ENCODE measurements at regions not wholly inside any gene's neighbourhood (a gene's known extent, or its start where the extent isn't known, plus 50 kb on each side); places are given as distances from the start of the nearest gene placed in this dataset.

DNA sequence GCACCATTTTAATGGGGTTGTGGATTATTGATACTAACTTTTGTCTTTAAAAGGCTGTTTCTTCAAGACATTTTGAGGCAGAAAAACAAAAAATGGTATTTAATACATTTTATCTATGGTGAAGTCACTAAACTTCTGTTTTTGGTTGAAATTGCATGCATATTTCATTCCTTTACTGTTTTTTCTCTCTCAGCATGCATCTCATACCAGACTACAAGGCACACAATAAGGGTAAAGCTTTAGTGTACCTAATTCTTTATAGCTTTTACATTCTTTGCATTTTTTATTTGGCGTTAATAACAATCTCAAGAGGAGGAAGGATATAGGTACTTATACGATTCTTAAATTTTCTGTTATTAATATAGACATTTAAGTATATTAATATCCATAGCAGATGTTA, 151.0 kb upstream of the DKK2 start (continued):
- TF ChIP-seq, protein P1, sequence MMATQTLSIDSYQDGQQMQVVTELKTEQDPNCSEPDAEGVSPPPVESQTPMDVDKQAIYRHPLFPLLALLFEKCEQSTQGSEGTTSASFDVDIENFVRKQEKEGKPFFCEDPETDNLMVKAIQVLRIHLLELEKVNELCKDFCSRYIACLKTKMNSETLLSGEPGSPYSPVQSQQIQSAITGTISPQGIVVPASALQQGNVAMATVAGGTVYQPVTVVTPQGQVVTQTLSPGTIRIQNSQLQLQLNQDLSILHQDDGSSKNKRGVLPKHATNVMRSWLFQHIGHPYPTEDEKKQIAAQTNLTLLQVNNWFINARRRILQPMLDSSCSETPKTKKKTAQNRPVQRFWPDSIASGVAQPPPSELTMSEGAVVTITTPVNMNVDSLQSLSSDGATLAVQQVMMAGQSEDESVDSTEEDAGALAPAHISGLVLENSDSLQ (IDR thresholded peaks at IDR 0.05) = no peak
- no peak for TF ChIP-seq NFIX (CRISPR knock-in tag; IDR thresholded peaks at IDR 0.05; ENCODE audit: low read depth)
- TF ChIP-seq, protein P2, sequence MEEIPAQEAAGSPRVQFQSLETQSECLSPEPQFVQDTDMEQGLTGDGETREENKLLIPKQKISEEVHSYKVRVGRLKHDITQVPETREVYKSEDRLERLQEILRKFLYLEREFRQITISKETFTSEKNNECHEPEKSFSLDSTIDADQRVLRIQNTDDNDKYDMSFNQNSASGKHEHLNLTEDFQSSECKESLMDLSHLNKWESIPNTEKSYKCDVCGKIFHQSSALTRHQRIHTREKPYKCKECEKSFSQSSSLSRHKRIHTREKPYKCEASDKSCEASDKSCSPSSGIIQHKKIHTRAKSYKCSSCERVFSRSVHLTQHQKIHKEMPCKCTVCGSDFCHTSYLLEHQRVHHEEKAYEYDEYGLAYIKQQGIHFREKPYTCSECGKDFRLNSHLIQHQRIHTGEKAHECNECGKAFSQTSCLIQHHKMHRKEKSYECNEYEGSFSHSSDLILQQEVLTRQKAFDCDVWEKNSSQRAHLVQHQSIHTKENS (CRISPR knock-in tag; IDR thresholded peaks at IDR 0.05) = no peak
- TF ChIP-seq NCOR1 (IDR thresholded peaks at IDR 0.05) = no peak

DNA sequence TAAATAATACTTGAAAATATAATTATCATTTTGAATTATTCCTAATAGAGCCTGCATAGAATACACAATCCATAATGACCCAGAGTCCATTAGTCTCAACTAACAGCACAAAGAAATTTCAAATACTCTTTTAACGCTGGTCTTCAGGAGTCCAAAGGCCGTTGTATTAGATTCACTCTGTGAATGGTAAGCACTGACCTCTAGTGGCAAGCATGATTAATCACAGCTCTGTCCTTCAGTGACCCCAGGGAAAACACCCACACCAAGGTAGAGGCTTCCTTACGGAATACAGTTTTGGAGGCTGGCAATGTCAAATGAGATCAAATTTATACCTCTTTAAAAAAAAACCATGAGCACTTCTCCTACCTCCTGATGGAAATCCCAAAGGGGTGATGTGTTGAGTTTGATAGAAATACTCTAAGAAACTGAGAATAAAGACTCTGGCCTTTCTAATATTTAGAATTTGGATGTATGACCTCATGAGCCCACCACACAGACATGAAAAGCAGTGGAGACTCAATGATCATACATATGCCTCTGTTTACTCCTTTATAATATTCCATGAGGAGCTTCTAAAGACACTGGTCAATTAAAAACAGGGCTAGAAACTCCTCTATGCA, 147.2 kb upstream of the DKK2 start:
- Histone ChIP-seq H3K9me3 (replicated peaks; ENCODE audit: control insufficient read depth, insufficient read depth, low read depth, low read length) (no peaks in the 10 kb centered on the region), H3K9ac (ENCODE audit: insufficient read depth in 1 of 2, low read depth in 2 of 2, low read length in 2 of 2) (no peak overlapping the region), H3K79me2 (ENCODE audit: control insufficient read depth, insufficient read depth, low read length) (no peaks in the 10 kb centered on the region), H3K36me3 (ENCODE audit: control insufficient read depth, insufficient read depth, low read length) (no peaks in the 10 kb centered on the region), H3K4me1 (replicated peaks in 1 of 2; ENCODE audit: control insufficient read depth in 2 of 2, insufficient read depth in 2 of 2, low read length in 2 of 2) (no peaks in the 10 kb centered on the region), H3K27me3 (ENCODE audit: control insufficient read depth in 2 of 2, insufficient read depth in 2 of 2, low read length in 2 of 2) (no peaks in the 10 kb centered on the region), H3K4me3 (no peak overlapping the region), H3K9me1 (ENCODE audit: control insufficient read depth, insufficient read depth, low read length) (no peaks in the 10 kb centered on the region), H3K27ac (ENCODE audit: extremely low read depth, low read depth, low read length) (no peak overlapping the region), H4K20me1 (replicated peaks; ENCODE audit: control insufficient read depth, insufficient read depth, low read length) (no peaks in the 10 kb centered on the region), H2AFZ (ENCODE audit: low read depth, low read length) (no peak overlapping the region), H3K4me2 (ENCODE audit: insufficient read depth, low read length) (no peak overlapping the region)
- in situ Hi-C loops (cut with MboI) = no loop called here
- peak; percentile 81 for FAIRE-seq
- 6% methylated on average over 3 of the region's 3 CpGs for WGBS (ENCODE audit: insufficient coverage, low coverage, missing lambda C conversion rate)
- CTCF ChIA-PET (ENCODE audit: low intra/inter-chr PET ratio) = interaction anchor here (0.6 kb wide), 1 partner anchor 131 kb away, joined by 3 read pairs; no protein-coding TSS in a partner anchor
- intact Hi-C loops (cut with micrococcal nuclease) = loop anchor here (2.0 to 10.0 kb wide), 2 partner anchors 552 to 814 kb away; partner anchors contain the start of gene GIMD1
- peak; percentile 27 to 51 (median 48) for DNase-seq (ENCODE audit: extremely low read depth in 1 of 4, low spot score in 3 of 4)
- no TSS peak for BruUV-seq (replicated peaks)
- ATAC-seq = peak; percentile 93
- POLR2A ChIA-PET = interaction anchor here (1.4 kb wide), 1 partner anchor 11 kb away, joined by 3 read pairs; no protein-coding TSS in a partner anchor
- TF ChIP-seq SMC3 (conservative IDR thresholded peaks at IDR 0.05; ENCODE audit: insufficient read depth, low read depth, low read length) (0 out of 2 replicates have a peak, but pooled peaks have one; percentile 32), RAD21 (CRISPR knock-in tag; conservative IDR thresholded peaks at IDR 0.05 in 1 of 2, IDR thresholded peaks at IDR 0.05 in 1 of 2) (peak; percentile 30 to 51; a peak in 3 of 4 replicates), PHF21A (IDR thresholded peaks at IDR 0.05; ENCODE audit: borderline replicate concordance, low read depth) (no peak)
- TF ChIP-seq, protein P3, sequence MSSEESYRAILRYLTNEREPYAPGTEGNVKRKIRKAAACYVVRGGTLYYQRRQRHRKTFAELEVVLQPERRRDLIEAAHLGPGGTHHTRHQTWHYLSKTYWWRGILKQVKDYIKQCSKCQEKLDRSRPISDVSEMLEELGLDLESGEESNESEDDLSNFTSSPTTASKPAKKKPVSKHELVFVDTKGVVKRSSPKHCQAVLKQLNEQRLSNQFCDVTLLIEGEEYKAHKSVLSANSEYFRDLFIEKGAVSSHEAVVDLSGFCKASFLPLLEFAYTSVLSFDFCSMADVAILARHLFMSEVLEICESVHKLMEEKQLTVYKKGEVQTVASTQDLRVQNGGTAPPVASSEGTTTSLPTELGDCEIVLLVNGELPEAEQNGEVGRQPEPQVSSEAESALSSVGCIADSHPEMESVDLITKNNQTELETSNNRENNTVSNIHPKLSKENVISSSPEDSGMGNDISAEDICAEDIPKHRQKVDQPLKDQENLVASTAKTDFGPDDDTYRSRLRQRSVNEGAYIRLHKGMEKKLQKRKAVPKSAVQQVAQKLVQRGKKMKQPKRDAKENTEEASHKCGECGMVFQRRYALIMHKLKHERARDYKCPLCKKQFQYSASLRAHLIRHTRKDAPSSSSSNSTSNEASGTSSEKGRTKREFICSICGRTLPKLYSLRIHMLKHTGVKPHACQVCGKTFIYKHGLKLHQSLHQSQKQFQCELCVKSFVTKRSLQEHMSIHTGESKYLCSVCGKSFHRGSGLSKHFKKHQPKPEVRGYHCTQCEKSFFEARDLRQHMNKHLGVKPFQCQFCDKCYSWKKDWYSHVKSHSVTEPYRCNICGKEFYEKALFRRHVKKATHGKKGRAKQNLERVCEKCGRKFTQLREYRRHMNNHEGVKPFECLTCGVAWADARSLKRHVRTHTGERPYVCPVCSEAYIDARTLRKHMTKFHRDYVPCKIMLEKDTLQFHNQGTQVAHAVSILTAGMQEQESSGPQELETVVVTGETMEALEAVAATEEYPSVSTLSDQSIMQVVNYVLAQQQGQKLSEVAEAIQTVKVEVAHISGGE (CRISPR knock-in tag; IDR thresholded peaks at IDR 0.05) = no peak
- TF ChIP-seq, protein P4, sequence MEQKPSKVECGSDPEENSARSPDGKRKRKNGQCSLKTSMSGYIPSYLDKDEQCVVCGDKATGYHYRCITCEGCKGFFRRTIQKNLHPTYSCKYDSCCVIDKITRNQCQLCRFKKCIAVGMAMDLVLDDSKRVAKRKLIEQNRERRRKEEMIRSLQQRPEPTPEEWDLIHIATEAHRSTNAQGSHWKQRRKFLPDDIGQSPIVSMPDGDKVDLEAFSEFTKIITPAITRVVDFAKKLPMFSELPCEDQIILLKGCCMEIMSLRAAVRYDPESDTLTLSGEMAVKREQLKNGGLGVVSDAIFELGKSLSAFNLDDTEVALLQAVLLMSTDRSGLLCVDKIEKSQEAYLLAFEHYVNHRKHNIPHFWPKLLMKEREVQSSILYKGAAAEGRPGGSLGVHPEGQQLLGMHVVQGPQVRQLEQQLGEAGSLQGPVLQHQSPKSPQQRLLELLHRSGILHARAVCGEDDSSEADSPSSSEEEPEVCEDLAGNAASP (IDR thresholded peaks at IDR 0.05) = 0 out of 2 replicates have a peak, but pooled peaks have one; percentile 34

Measured in K562 (cell line).